ENCODE measurements at regions not wholly inside any gene's neighbourhood (a gene's known extent, or its start where the extent isn't known, plus 50 kb on each side); places are given as distances from the start of the nearest gene placed in this dataset.

GRCh38 chr3:159008401-159008800 is 206.5 kb downstream of the MFSD1 start:
- TF ChIP-seq, protein P1, sequence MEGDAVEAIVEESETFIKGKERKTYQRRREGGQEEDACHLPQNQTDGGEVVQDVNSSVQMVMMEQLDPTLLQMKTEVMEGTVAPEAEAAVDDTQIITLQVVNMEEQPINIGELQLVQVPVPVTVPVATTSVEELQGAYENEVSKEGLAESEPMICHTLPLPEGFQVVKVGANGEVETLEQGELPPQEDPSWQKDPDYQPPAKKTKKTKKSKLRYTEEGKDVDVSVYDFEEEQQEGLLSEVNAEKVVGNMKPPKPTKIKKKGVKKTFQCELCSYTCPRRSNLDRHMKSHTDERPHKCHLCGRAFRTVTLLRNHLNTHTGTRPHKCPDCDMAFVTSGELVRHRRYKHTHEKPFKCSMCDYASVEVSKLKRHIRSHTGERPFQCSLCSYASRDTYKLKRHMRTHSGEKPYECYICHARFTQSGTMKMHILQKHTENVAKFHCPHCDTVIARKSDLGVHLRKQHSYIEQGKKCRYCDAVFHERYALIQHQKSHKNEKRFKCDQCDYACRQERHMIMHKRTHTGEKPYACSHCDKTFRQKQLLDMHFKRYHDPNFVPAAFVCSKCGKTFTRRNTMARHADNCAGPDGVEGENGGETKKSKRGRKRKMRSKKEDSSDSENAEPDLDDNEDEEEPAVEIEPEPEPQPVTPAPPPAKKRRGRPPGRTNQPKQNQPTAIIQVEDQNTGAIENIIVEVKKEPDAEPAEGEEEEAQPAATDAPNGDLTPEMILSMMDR (IDR thresholded peaks at IDR 0.05): no peak
- Histone ChIP-seq H3K27me3 (no peaks in the 10 kb centered on the region), H3K4me3 (no peak overlapping the region), H3K4me1 (no peaks in the 10 kb centered on the region), H3K27ac (no peak overlapping the region), H3K36me3 (no peaks in the 10 kb centered on the region), H3K9me3 (no peaks in the 10 kb centered on the region)
- intact Hi-C loops (cut with DNase I): no loop called here
- DNase-seq (ENCODE audit: low spot score in 2 of 2): no peak

DNA sequence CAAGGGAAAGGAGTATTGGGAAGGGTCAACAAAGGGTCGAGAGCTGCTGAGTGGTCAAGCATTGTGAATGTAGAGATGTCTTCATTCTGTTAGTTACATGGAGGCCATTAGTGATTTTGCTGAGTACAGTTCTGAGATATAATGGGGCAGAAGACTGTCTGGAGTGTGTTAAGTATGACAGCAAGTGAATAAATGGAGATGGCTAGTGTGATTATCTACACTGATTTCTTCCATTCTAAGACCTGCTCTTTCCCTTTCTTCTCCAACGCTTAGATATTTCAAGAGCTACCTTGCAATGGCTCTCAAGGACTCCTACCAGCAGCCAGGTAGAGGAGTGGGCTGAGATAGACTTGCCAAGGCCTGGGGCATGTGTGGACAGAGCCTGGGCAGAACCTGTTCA is 216.5 kb downstream of the MFSD1 start:
- Histone ChIP-seq H3K9me3 (peaks cover 4 to 5% of the 10 kb centered on the region in 2 donors), H3K4me1 (no peaks in the 10 kb centered on the region), H3K36me3 (no peaks in the 10 kb centered on the region), H3K27me3 (no peaks in the 10 kb centered on the region), H3K4me3 (no peak overlapping the region), H3K27ac (no peak overlapping the region)
- intact Hi-C loops (cut with DNase I): no loop called here
- DNase-seq (ENCODE audit: low spot score in 2 of 2): no peak
- TF ChIP-seq, protein P1 (IDR thresholded peaks at IDR 0.05): no peak

GRCh38 chr3:159025733-159026132 is 223.9 kb downstream of the MFSD1 start:
- no peaks in the 10 kb centered on the region for H3K36me3 ChIP-seq
- intact Hi-C loops (cut with DNase I): no loop called here
- TF ChIP-seq, protein P1 (IDR thresholded peaks at IDR 0.05): no peak

GRCh38 chr3:159026510-159026909 is 224.7 kb downstream of the MFSD1 start:
- Histone ChIP-seq H3K9me3 (peaks cover 4 to 5% of the 10 kb centered on the region in 2 donors), H3K27me3 (no peaks in the 10 kb centered on the region), H3K27ac (no peak overlapping the region), H3K4me1 (no peaks in the 10 kb centered on the region), H3K36me3 (no peaks in the 10 kb centered on the region), H3K4me3 (no peak overlapping the region)
- DNase-seq (ENCODE audit: low spot score in 2 of 2): no peak
- intact Hi-C loops (cut with DNase I): no loop called here
- TF ChIP-seq, protein P1 (IDR thresholded peaks at IDR 0.05): no peak

More at GRCh38 chr3:159025733-159026132, 223.9 kb downstream of the MFSD1 start:
- no peak for DNase-seq (ENCODE audit: low spot score in 2 of 2)
- Histone ChIP-seq H3K4me1 (no peaks in the 10 kb centered on the region), H3K27ac (no peak overlapping the region), H3K27me3 (no peaks in the 10 kb centered on the region), H3K4me3 (no peak overlapping the region), H3K9me3 (peaks cover 4 to 5% of the 10 kb centered on the region in 2 donors)

GRCh38 chr3:159028706-159029105 is 226.9 kb downstream of the MFSD1 start:
- Histone ChIP-seq H3K4me1 (no peaks in the 10 kb centered on the region), H3K9me3 (no peaks in the 10 kb centered on the region), H3K27ac (no peak overlapping the region), H3K27me3 (no peaks in the 10 kb centered on the region), H3K4me3 (no peak overlapping the region), H3K36me3 (no peaks in the 10 kb centered on the region)
- DNase-seq (ENCODE audit: low spot score in 2 of 2): no peak
- intact Hi-C loops (cut with DNase I): no loop called here
- TF ChIP-seq, protein P1 (IDR thresholded peaks at IDR 0.05): no peak
